GM18868 (cell line): ENCODE measurements at regions not wholly inside any gene's neighbourhood (a gene's known extent, or its start where the extent isn't known, plus 50 kb on each side); places are given as distances from the start of the nearest gene placed in this dataset.
"Not testable (repeated sequence)": the region's sequence is repeated elsewhere in the genome, so short reads cannot be mapped to it uniquely, and the experiment has no call there.

Experiments used
- ATAC-seq: cut with Tn5 transposase; IDR thresholded peaks from one replicate; pipeline ENCODE4 v1.9.1; 2021; ENCODE audit warnings: mild to moderate bottlenecking, moderate library complexity; ENCODE audit not compliant: unreplicated experiment

GRCh38 chr1:186775881-186776560 lies 52.7 kb upstream of the PLA2G4A start:
- ATAC-seq: peak; percentile 36

GRCh38 chr1:186775036-186775435 lies 53.7 kb upstream of the PLA2G4A start:
- ATAC-seq: no peak

- peak; percentile 27 for ATAC-seq
These were observed 56.5 kb upstream of the PLA2G4A start for GRCh38 chr1:186772228-186772627.

GRCh38 chr1:186770421-186770820 lies 58.3 kb upstream of the PLA2G4A start:
- ATAC-seq: no peak

GRCh38 chr1:186768906-186769305 lies 59.8 kb upstream of the PLA2G4A start:
- ATAC-seq: peak; percentile 91

- no peak for ATAC-seq
These were observed 63.3 kb upstream of the PLA2G4A start for GRCh38 chr1:186765446-186765845.

GRCh38 chr1:186763107-186763506 lies 65.6 kb upstream of the PLA2G4A start:
- peak; percentile 89 for ATAC-seq

- no peak for ATAC-seq
These were observed 66.1 kb upstream of the PLA2G4A start for GRCh38 chr1:186762653-186763052.

- no peak for ATAC-seq
These were observed 67.4 kb upstream of the PLA2G4A start for GRCh38 chr1:186761358-186761757.

GRCh38 chr1:186760446-186760845 lies 68.3 kb upstream of the PLA2G4A start:
- ATAC-seq: no peak

GRCh38 chr1:186758896-186759606 lies 69.7 kb upstream of the PLA2G4A start:
- not testable (repeated sequence) for ATAC-seq

- ATAC-seq: no peak
These were observed 70.9 kb upstream of the PLA2G4A start for GRCh38 chr1:186757851-186758250.

- no peak for ATAC-seq
These were observed 74.1 kb upstream of the PLA2G4A start for GRCh38 chr1:186754542-186755145.

GRCh38 chr1:186753241-186753640 lies 73.0 kb upstream of the PTGS2 start:
- no peak for ATAC-seq

GRCh38 chr1:186750257-186750656 lies 70.0 kb upstream of the PTGS2 start:
- ATAC-seq: no peak

GRCh38 chr1:186749820-186750219 lies 69.6 kb upstream of the PTGS2 start:
- no peak for ATAC-seq

- no peak for ATAC-seq
These were observed 67.4 kb upstream of the PTGS2 start for GRCh38 chr1:186747661-186748060.

GRCh38 chr1:186745531-186746146 lies 65.4 kb upstream of the PTGS2 start:
- no peak for ATAC-seq

- ATAC-seq: no peak
These were observed 61.4 kb upstream of the PTGS2 start for GRCh38 chr1:186741640-186742039.

- ATAC-seq: peak; percentile 64
These were observed 60.1 kb upstream of the PTGS2 start for GRCh38 chr1:186740324-186740723.

- no peak for ATAC-seq
These were observed 59.3 kb upstream of the PTGS2 start for GRCh38 chr1:186739515-186739914.

GRCh38 chr1:186738926-186739325 lies 58.7 kb upstream of the PTGS2 start:
- ATAC-seq: peak; percentile 93
